Testis (tissue), 2 donors: ENCODE measurements at regions not wholly inside any gene's neighbourhood (a gene's known extent, or its start where the extent isn't known, plus 50 kb on each side); places are given as distances from the start of the nearest gene placed in this dataset.
A peak's percentile ranks its signal among the peaks of the same experiment; 100 is the strongest.

ENCODE experiments used
- POLR2A ChIP-seq: fragments of 450-650 bp; IDR thresholded peaks from one replicate; pipeline ENCODE4 v1.6.1; 2017; ENCODE audit warnings: antibody characterized with exemption, mild to moderate bottlenecking, moderate library complexity
- TF ChIP-seq, protein P1 (sequence below), 3 experiments: fragments of 450-650 bp in 2 of 3; fragments of 200-600 bp in 1 of 3; sonication (generic) in 1 of 3; IDR thresholded peaks; one replicate each; pipeline ENCODE4 v1.5.1; 2016 to 2019; ENCODE audit warnings: antibody characterized with exemption in 3 of 3, mild to moderate bottlenecking in 2 of 3, moderate library complexity in 1 of 3

DNA sequence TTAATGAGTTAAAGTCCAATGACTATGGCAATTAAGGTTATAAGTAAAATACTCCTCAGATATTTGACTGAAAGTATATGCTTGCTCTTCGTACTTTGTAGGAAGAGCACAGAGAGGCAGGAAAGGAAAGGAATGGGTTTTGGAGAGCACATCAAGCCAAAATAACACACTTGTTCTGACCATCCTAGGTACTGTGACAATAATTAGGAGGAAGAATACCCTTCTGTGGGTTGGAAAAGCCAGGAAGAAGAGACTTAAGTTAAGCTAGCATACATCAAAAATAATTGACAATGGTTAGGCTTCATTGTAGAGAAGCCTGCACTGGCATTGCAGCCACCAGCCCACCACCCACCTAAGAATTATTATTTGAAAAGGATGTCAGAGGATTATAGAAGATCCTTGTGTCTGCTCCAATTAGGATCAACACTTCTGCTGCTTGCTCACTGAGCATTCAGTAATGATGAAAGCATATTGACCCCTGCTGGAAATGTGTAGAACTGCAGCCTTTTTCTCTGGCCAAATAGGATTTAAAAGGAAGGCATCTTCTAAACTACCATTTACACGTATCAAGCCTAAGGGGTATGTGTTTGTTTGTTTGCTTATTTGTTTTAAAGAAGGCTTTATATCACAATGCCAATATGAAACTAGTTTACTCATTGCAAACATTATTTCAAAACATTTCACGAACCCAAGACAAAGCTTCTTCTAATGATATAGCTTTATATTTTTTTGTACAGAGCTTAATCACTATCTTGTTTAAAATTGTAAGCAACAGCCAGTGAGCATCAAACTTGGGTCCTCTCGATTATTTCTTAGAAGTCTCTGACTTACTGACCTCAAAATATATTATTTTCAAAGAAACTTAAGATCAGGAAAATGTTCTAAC is 286.2 kb upstream of the TET2 start:
- TF ChIP-seq POLR2A, result no peak
- TF ChIP-seq, protein P1, sequence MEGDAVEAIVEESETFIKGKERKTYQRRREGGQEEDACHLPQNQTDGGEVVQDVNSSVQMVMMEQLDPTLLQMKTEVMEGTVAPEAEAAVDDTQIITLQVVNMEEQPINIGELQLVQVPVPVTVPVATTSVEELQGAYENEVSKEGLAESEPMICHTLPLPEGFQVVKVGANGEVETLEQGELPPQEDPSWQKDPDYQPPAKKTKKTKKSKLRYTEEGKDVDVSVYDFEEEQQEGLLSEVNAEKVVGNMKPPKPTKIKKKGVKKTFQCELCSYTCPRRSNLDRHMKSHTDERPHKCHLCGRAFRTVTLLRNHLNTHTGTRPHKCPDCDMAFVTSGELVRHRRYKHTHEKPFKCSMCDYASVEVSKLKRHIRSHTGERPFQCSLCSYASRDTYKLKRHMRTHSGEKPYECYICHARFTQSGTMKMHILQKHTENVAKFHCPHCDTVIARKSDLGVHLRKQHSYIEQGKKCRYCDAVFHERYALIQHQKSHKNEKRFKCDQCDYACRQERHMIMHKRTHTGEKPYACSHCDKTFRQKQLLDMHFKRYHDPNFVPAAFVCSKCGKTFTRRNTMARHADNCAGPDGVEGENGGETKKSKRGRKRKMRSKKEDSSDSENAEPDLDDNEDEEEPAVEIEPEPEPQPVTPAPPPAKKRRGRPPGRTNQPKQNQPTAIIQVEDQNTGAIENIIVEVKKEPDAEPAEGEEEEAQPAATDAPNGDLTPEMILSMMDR (IDR thresholded peaks at IDR 0.05), result peak; percentile 90 to 92 (median 91)
